ENCODE measurements at regions not wholly inside any gene's neighbourhood (a gene's known extent, or its start where the extent isn't known, plus 50 kb on each side); places are given as distances from the start of the nearest gene placed in this dataset.

GRCh38 chr18:73482901-73483300 lies 615.1 kb upstream of the NETO1 start:
- no peak overlapping the region for H3K9ac ChIP-seq (ENCODE audit: low read length)
- TF ChIP-seq YY1 (IDR thresholded peaks at IDR 0.05; ENCODE audit: extremely low read depth, insufficient replicate concordance, low read depth, low read length) (no peak), JUND (IDR thresholded peaks at IDR 0.05) (no peak), POLR2AphosphoS5 (IDR thresholded peaks at IDR 0.05; ENCODE audit: low read depth, low read length) (no peak), EGR1 (IDR thresholded peaks at IDR 0.05; ENCODE audit: low read depth) (no peak), SP1 (IDR thresholded peaks at IDR 0.05; ENCODE audit: low read depth) (no peak), FOSL1 (IDR thresholded peaks at IDR 0.05; ENCODE audit: low read depth) (no peak), ZFX (IDR thresholded peaks at IDR 0.05) (no peak), ZBTB33 (IDR thresholded peaks at IDR 0.05; ENCODE audit: extremely low read depth, insufficient replicate concordance, low read length) (no peak), TCF7L2 (IDR thresholded peaks at IDR 0.05; ENCODE audit: borderline replicate concordance, extremely low read depth, insufficient read depth, insufficient read length) (no peak), ELF1 (IDR thresholded peaks at IDR 0.05; ENCODE audit: borderline replicate concordance, low read depth) (no peak), EZH2 (IDR thresholded peaks at IDR 0.05) (no peak), CBX3 (IDR thresholded peaks at IDR 0.05; ENCODE audit: low read depth) (no peak), ZNF274 (IDR thresholded peaks at IDR 0.05; ENCODE audit: low read depth, low read length) (no peak), CEBPB (IDR thresholded peaks at IDR 0.05; ENCODE audit: low read depth) (no peak), SRF (IDR thresholded peaks at IDR 0.05; ENCODE audit: low read depth) (no peak)
- TF ChIP-seq, protein P1, sequence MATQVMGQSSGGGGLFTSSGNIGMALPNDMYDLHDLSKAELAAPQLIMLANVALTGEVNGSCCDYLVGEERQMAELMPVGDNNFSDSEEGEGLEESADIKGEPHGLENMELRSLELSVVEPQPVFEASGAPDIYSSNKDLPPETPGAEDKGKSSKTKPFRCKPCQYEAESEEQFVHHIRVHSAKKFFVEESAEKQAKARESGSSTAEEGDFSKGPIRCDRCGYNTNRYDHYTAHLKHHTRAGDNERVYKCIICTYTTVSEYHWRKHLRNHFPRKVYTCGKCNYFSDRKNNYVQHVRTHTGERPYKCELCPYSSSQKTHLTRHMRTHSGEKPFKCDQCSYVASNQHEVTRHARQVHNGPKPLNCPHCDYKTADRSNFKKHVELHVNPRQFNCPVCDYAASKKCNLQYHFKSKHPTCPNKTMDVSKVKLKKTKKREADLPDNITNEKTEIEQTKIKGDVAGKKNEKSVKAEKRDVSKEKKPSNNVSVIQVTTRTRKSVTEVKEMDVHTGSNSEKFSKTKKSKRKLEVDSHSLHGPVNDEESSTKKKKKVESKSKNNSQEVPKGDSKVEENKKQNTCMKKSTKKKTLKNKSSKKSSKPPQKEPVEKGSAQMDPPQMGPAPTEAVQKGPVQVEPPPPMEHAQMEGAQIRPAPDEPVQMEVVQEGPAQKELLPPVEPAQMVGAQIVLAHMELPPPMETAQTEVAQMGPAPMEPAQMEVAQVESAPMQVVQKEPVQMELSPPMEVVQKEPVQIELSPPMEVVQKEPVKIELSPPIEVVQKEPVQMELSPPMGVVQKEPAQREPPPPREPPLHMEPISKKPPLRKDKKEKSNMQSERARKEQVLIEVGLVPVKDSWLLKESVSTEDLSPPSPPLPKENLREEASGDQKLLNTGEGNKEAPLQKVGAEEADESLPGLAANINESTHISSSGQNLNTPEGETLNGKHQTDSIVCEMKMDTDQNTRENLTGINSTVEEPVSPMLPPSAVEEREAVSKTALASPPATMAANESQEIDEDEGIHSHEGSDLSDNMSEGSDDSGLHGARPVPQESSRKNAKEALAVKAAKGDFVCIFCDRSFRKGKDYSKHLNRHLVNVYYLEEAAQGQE (IDR thresholded peaks at IDR 0.05; ENCODE audit: low read depth): no peak
- TF ChIP-seq, protein P2, sequence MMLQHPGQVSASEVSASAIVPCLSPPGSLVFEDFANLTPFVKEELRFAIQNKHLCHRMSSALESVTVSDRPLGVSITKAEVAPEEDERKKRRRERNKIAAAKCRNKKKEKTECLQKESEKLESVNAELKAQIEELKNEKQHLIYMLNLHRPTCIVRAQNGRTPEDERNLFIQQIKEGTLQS (IDR thresholded peaks at IDR 0.05): no peak
- TF ChIP-seq, protein P3, sequence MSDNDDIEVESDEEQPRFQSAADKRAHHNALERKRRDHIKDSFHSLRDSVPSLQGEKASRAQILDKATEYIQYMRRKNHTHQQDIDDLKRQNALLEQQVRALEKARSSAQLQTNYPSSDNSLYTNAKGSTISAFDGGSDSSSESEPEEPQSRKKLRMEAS (IDR thresholded peaks at IDR 0.05): no peak
- TF ChIP-seq, protein P4, sequence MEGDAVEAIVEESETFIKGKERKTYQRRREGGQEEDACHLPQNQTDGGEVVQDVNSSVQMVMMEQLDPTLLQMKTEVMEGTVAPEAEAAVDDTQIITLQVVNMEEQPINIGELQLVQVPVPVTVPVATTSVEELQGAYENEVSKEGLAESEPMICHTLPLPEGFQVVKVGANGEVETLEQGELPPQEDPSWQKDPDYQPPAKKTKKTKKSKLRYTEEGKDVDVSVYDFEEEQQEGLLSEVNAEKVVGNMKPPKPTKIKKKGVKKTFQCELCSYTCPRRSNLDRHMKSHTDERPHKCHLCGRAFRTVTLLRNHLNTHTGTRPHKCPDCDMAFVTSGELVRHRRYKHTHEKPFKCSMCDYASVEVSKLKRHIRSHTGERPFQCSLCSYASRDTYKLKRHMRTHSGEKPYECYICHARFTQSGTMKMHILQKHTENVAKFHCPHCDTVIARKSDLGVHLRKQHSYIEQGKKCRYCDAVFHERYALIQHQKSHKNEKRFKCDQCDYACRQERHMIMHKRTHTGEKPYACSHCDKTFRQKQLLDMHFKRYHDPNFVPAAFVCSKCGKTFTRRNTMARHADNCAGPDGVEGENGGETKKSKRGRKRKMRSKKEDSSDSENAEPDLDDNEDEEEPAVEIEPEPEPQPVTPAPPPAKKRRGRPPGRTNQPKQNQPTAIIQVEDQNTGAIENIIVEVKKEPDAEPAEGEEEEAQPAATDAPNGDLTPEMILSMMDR (IDR thresholded peaks at IDR 0.05 in 2 of 3, conservative IDR thresholded peaks at IDR 0.05 in 1 of 3; ENCODE audit: borderline replicate concordance in 1 of 3, insufficient read depth in 1 of 3, low read depth in 2 of 3, low read length in 2 of 3): no peak
- H3K27ac ChIP-seq (ENCODE audit: low read depth, low read length): no peak overlapping the region
- BruUV-seq (replicated peaks): no TSS peak
- RAD21 ChIA-PET (ENCODE audit: low non-redundant PET in 1 of 2, low total read pairs in 2 of 2, uncharacterized antibody in 2 of 2, unreplicated experiment in 2 of 2): no interaction called here
- H4K20me1 ChIP-seq (ENCODE audit: insufficient read depth): no peaks in the 10 kb centered on the region
- no peaks in the 10 kb centered on the region for H3K27me3 ChIP-seq (ENCODE audit: insufficient read depth, low read length)
- CTCF ChIA-PET: no interaction called here
- POLR2A ChIA-PET: no interaction called here
- H3K9me3 ChIP-seq (ENCODE audit: control insufficient read depth in 1 of 2, insufficient read depth in 1 of 2, low read depth in 1 of 2, low read length in 2 of 2): peaks cover 8 to 11% of the 10 kb centered on the region in 2 experiments; a peak in 2 of 4 replicates
- no peak for ATAC-seq
- H3K4me3 ChIP-seq (replicated peaks in 1 of 2; ENCODE audit: low read depth in 1 of 2, low read length in 2 of 2): no peak overlapping the region
- no peaks in the 10 kb centered on the region for H3K36me3 ChIP-seq (ENCODE audit: control insufficient read depth in 1 of 2, insufficient read depth in 2 of 2, low read length in 2 of 2)
- H3K79me2 ChIP-seq (ENCODE audit: insufficient read depth, low read length): no peaks in the 10 kb centered on the region
- intact Hi-C loops (cut with micrococcal nuclease): no loop called here
- no peaks in the 10 kb centered on the region for H3K9me2 ChIP-seq (ENCODE audit: insufficient read depth)
- H2AFZ ChIP-seq (ENCODE audit: low read depth, low read length, poor library complexity, severe bottlenecking): no peak overlapping the region
- H3K4me2 ChIP-seq (ENCODE audit: low read length): no peak overlapping the region
- H3K4me1 ChIP-seq (ENCODE audit: control insufficient read depth in 1 of 2, insufficient read depth in 2 of 2, low read length in 2 of 2): no peaks in the 10 kb centered on the region
- DNase-seq (ENCODE audit: low read depth, low spot score): no peak
